Tibial nerve (tissue), 4 donors: ENCODE measurements at regions not wholly inside any gene's neighbourhood (a gene's known extent, or its start where the extent isn't known, plus 50 kb on each side); places are given as distances from the start of the nearest gene placed in this dataset.

Source experiments
- CTCF ChIP-seq, 5 experiments: fragments of 200-600 bp in 3 of 5; fragments of 450-650 bp in 2 of 5; sonication (generic) in 3 of 5; IDR thresholded peaks; one replicate each; pipeline ENCODE4 v1.5.1; 2016 to 2019; ENCODE audit warnings: antibody characterized with exemption in 5 of 5, mild to moderate bottlenecking in 3 of 5, moderate library complexity in 2 of 5
- EP300 ChIP-seq, 2 donors: sonication (generic); formaldehyde crosslinking; IDR thresholded peaks; one replicate each; pipeline ENCODE4 v1.6.1; 2017; ENCODE audit warnings: antibody characterized with exemption in 2 of 2, mild to moderate bottlenecking in 1 of 2
- POLR2A ChIP-seq, 2 donors: fragments of 450-650 bp; IDR thresholded peaks; one replicate each; pipeline ENCODE4 v1.6.1; 2017; ENCODE audit warnings: antibody characterized with exemption in 2 of 2, mild to moderate bottlenecking in 2 of 2, moderate library complexity in 2 of 2

DNA sequence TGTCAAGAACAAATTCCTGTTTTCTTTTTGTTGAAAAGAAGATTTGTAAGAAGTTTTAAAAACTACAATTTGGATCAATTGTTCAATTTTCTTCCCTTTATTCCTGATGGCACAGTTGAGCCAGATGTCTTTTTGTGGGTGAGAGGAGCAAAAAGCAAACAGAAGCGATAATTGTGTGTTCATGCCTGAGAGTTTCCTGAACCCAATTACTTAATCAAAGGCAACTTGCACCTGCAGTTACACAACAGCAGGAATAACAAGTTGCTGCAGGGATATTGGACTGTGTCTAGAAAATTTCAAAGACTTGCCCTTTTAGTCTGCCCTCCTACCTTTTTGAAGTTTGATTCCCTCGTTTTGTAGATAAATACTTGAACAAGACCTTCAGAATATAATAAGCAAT is 383.6 kb downstream of the DSEL start:
- TF ChIP-seq CTCF (IDR thresholded peaks at IDR 0.05) (no peak), POLR2A (IDR thresholded peaks at IDR 0.05) (no peak), EP300 (IDR thresholded peaks at IDR 0.05) (no peak)
